Endothelial cell of umbilical vein (primary cell): ENCODE measurements at regions not wholly inside any gene's neighbourhood (a gene's known extent, or its start where the extent isn't known, plus 50 kb on each side); places are given as distances from the start of the nearest gene placed in this dataset.

Experiments used
- BruUV-seq: library from RNA; stranded (reverse); fragments of 400-500 nt; replicated peaks from 2 replicates; lab custom pipeline; 2021; lab: Mats Ljungman, UMichigan
- CTCF ChIA-PET: fragments of 300-600, 350-600 bp; sonication (Branson Sonifier 250); formaldehyde crosslinking; loops from one replicate; lab custom pipeline; 2021; ENCODE audit warnings: antibody characterized with exemption, inconsistent platforms; lab: Charles Lee
- POLR2A ChIA-PET: fragments of 300-600, 350-600 bp; sonication (Branson Sonifier 250); formaldehyde crosslinking; loops from one replicate; lab custom pipeline; 2021; ENCODE audit warnings: antibody characterized with exemption, inconsistent platforms; lab: Charles Lee
- DNase-seq: peaks from one replicate; pipeline ENCODE4 v3.0.0-alpha.2; 2011; ENCODE audit warnings: low read depth, low spot score
- FAIRE-seq: peaks from 2 replicates; lab custom pipeline; 2011; peaks lifted over from hg19 to GRCh38; lab: Jason Lieb, UNC
- H2AFZ ChIP-seq: 2 replicates; pipeline ENCODE4 v1.6.0; 2012; ENCODE audit warnings: low read depth, low read length, control low read depth, inconsistent platforms
- H3K27ac ChIP-seq: 2 replicates; pipeline ENCODE4 v1.5.1; 2011; ENCODE audit warnings: low read depth, mild to moderate bottlenecking, control low read depth, low read length, moderate library complexity; ENCODE audit not compliant: insufficient read depth
- H3K27me3 ChIP-seq, 2 experiments: 2 replicates each; pipeline versions ENCODE4 v1.6.0 to v1.6.1; 2011; ENCODE audit warnings: low read length in 2 of 2, mixed read lengths in 1 of 2; ENCODE audit not compliant: control insufficient read depth in 2 of 2, insufficient read depth in 2 of 2
- H3K36me3 ChIP-seq, 2 experiments: 2 replicates in 1 of 2; 3 replicates in 1 of 2; pipeline ENCODE4 v1.5.1; 2011; ENCODE audit warnings: low read length in 2 of 2, mild to moderate bottlenecking in 1 of 2, moderate library complexity in 1 of 2; ENCODE audit not compliant: control insufficient read depth in 2 of 2, insufficient read depth in 2 of 2; ENCODE audit errors: extremely low read depth in 1 of 2
- H3K4me1 ChIP-seq: 3 replicates; pipeline ENCODE4 v1.5.1; 2011; ENCODE audit warnings: mild to moderate bottlenecking, low read length; ENCODE audit not compliant: control insufficient read depth, insufficient read depth; ENCODE audit errors: extremely low read depth
- H3K4me2 ChIP-seq: 2 replicates; pipeline ENCODE4 v1.6.1; 2011; ENCODE audit warnings: low read length, control low read depth, mixed read lengths; ENCODE audit not compliant: insufficient read depth
- H3K4me3 ChIP-seq, 3 experiments: fragments of 200-600 bp in 1 of 3; sonication (generic), shearing (Covaris generic) in 1 of 3; replicated peaks in 1 of 3; 2 replicates each; pipeline ENCODE4 v1.5.1; 2011 to 2016; ENCODE audit warnings: control low read depth in 3 of 3, low read length in 3 of 3, mild to moderate bottlenecking in 2 of 3, inconsistent platforms in 1 of 3, low read depth in 1 of 3, moderate library complexity in 1 of 3; ENCODE audit not compliant: insufficient read depth in 1 of 3
- H3K79me2 ChIP-seq: 2 replicates; pipeline ENCODE4 v1.6.0; 2012; ENCODE audit warnings: low read length, inconsistent platforms; ENCODE audit not compliant: control insufficient read depth, insufficient read depth
- H3K9ac ChIP-seq: replicated peaks from 2 replicates; pipeline ENCODE3; 2011; ENCODE audit warnings: low read length, control low read depth; ENCODE audit not compliant: insufficient read depth; ENCODE audit errors: extremely low read depth
- H3K9me1 ChIP-seq: replicated peaks from 3 replicates; pipeline ENCODE4 v1.6.0; 2011; ENCODE audit warnings: mild to moderate bottlenecking, low read length; ENCODE audit not compliant: control insufficient read depth, insufficient read depth; ENCODE audit errors: extremely low read depth
- H3K9me3 ChIP-seq: replicated peaks from 2 replicates; pipeline ENCODE4 v1.5.1; 2012; ENCODE audit warnings: low read length, inconsistent platforms; ENCODE audit not compliant: control insufficient read depth, insufficient read depth
- H4K20me1 ChIP-seq: replicated peaks from 2 replicates; pipeline ENCODE3; 2011; ENCODE audit warnings: mild to moderate bottlenecking, low read length; ENCODE audit not compliant: control insufficient read depth, insufficient read depth; ENCODE audit errors: extremely low read depth
- EZH2 ChIP-seq: IDR thresholded peaks from 2 replicates; pipeline ENCODE4 v1.6.1; 2012; ENCODE audit warnings: borderline replicate concordance, low read depth, mild to moderate bottlenecking, moderate library complexity, low read length, inconsistent platforms; ENCODE audit not compliant: severe bottlenecking
- FOS ChIP-seq: IDR thresholded peaks from 2 replicates; pipeline ENCODE4 v1.6.1; 2011; ENCODE audit warnings: mild to moderate bottlenecking, low read length, moderate library complexity, borderline replicate concordance; ENCODE audit not compliant: insufficient read depth
- GATA2 ChIP-seq: IDR thresholded peaks from 2 replicates; pipeline ENCODE4 v1.7.0; 2011; ENCODE audit warnings: low read depth, mild to moderate bottlenecking, moderate library complexity, mixed read lengths, low read length; ENCODE audit not compliant: insufficient read length, insufficient read depth
- JUN ChIP-seq: IDR thresholded peaks from 2 replicates; pipeline ENCODE4 v1.6.1; 2011; ENCODE audit warnings: borderline replicate concordance, low read depth; ENCODE audit not compliant: insufficient read length, insufficient read depth
- MYC ChIP-seq: IDR thresholded peaks from one replicate; pipeline ENCODE4 v1.6.1; 2011; ENCODE audit warnings: mild to moderate bottlenecking, low read depth, low read length
- POLR2A ChIP-seq: IDR thresholded peaks from 2 replicates; pipeline ENCODE4 v1.6.1; 2012; ENCODE audit warnings: low read depth, mild to moderate bottlenecking, control low read depth, low read length
- POLR2AphosphoS5 ChIP-seq: IDR thresholded peaks from 2 replicates; pipeline ENCODE4 v1.6.1; 2012; ENCODE audit warnings: low read depth, mild to moderate bottlenecking, control low read depth, low read length, moderate library complexity; ENCODE audit not compliant: insufficient read depth
- dilution Hi-C: fragments of 300-500 bp; cut with MboI; formaldehyde crosslinking; loops from one replicate; pipeline ENCODE4 v1.15.0; 2019; ENCODE audit warnings: low sequenced_read_pairs; ENCODE audit not compliant: extremely low pct_ligation_motif_present
- intact Hi-C: fragments of 100-400 bp; cut with micrococcal nuclease; formaldehyde crosslinking; loops from one replicate; pipeline ENCODE4 v1.10.0; 2022
- TF ChIP-seq, protein P1 (sequence below), 2 donors: IDR thresholded peaks; 1 replicate in 1 of 2; 2 replicates in 1 of 2; pipeline ENCODE4 v1.5.1; 2011; ENCODE audit warnings: low read length in 2 of 2, mild to moderate bottlenecking in 2 of 2, moderate library complexity in 2 of 2, control low read depth in 1 of 2, inconsistent platforms in 1 of 2, low read depth in 1 of 2; ENCODE audit not compliant: insufficient read depth in 1 of 2; ENCODE audit errors: extremely low read depth in 1 of 2
- TF ChIP-seq, protein P2 (sequence below): IDR thresholded peaks from 2 replicates; pipeline ENCODE4 v1.6.1; 2011; ENCODE audit not compliant: insufficient read depth, insufficient read length

DNA sequence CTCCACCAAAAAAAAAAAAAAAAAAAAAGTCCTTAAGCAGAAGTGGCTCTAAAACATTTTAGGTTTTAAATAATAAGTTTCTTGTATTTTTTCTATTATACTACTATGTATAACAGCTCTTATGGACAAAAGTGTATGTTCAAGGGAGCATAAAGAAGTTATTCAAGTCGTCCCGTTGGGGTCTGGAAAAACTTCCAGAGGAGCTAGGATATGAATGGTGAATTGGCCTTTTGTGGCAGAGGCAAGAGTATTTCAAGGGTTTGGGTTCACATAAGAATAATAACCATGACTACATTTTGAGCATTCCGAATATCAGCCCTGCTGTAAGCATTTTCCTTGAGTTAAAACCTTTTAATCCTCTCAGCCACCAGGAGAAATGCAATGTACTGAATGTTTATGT is 50.6 kb upstream of the ARHGAP42 start:
- intact Hi-C loops (no loop called here), dilution Hi-C loops (no loop called here)
- Histone ChIP-seq H3K4me2 (no peak overlapping the region), H3K27ac (no peak overlapping the region), H3K4me3 (no peak overlapping the region), H3K4me1 (peaks cover 9% of the 10 kb centered on the region), H3K36me3 (no peaks in the 10 kb centered on the region), H2AFZ (no peak overlapping the region), H3K9ac (no peak overlapping the region), H3K79me2 (no peaks in the 10 kb centered on the region), H3K27me3 (no peaks in the 10 kb centered on the region), H3K9me3 (no peaks in the 10 kb centered on the region), H3K9me1 (no peaks in the 10 kb centered on the region), H4K20me1 (no peaks in the 10 kb centered on the region)
- CTCF ChIA-PET: interaction anchor here (0.7 to 0.9 kb wide), 3 partner anchors 12 to 98 kb away, joined by 3 to 4 read pairs (median 3); no protein-coding TSS in a partner anchor
- DNase-seq (no peak), FAIRE-seq (no peak)
- TF ChIP-seq JUN (no peak), POLR2AphosphoS5 (no peak), EZH2 (no peak), GATA2 (no peak), POLR2A (no peak), FOS (no peak), MYC (no peak)
- TF ChIP-seq, protein P1, sequence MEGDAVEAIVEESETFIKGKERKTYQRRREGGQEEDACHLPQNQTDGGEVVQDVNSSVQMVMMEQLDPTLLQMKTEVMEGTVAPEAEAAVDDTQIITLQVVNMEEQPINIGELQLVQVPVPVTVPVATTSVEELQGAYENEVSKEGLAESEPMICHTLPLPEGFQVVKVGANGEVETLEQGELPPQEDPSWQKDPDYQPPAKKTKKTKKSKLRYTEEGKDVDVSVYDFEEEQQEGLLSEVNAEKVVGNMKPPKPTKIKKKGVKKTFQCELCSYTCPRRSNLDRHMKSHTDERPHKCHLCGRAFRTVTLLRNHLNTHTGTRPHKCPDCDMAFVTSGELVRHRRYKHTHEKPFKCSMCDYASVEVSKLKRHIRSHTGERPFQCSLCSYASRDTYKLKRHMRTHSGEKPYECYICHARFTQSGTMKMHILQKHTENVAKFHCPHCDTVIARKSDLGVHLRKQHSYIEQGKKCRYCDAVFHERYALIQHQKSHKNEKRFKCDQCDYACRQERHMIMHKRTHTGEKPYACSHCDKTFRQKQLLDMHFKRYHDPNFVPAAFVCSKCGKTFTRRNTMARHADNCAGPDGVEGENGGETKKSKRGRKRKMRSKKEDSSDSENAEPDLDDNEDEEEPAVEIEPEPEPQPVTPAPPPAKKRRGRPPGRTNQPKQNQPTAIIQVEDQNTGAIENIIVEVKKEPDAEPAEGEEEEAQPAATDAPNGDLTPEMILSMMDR (IDR thresholded peaks at IDR 0.05; ENCODE audit: extremely low read depth in 1 of 2, insufficient read depth in 1 of 2, low read depth in 1 of 2, low read length in 2 of 2): no peak
- TF ChIP-seq, protein P2, sequence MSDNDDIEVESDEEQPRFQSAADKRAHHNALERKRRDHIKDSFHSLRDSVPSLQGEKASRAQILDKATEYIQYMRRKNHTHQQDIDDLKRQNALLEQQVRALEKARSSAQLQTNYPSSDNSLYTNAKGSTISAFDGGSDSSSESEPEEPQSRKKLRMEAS: no peak
- no TSS peak for BruUV-seq
- POLR2A ChIA-PET: no interaction called here
